ENCODE measurements at regions not wholly inside any gene's neighbourhood (a gene's known extent, or its start where the extent isn't known, plus 50 kb on each side); places are given as distances from the start of the nearest gene placed in this dataset.

DNA sequence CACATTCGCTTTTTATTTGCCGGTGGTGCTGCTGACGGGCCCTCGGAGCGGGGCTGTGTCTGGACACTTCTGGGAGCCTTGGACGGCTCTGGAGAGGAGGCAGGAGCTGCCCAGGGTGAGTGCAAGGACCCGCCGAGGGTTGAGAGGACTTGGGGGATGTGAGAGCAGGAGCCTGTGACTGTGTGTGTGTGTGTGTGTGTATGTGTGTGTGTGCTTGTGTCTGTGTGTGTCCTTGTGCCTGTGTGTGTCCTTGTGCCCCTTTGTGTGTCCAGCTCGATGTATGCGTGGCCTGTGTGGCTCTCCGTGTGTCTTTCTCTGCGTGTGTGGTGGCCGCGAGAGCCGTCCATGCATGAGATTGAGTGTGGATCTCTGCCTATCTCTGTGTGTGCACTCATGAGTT lies 179.6 kb upstream of the MYL2 start:
- TF ChIP-seq, protein P1, sequence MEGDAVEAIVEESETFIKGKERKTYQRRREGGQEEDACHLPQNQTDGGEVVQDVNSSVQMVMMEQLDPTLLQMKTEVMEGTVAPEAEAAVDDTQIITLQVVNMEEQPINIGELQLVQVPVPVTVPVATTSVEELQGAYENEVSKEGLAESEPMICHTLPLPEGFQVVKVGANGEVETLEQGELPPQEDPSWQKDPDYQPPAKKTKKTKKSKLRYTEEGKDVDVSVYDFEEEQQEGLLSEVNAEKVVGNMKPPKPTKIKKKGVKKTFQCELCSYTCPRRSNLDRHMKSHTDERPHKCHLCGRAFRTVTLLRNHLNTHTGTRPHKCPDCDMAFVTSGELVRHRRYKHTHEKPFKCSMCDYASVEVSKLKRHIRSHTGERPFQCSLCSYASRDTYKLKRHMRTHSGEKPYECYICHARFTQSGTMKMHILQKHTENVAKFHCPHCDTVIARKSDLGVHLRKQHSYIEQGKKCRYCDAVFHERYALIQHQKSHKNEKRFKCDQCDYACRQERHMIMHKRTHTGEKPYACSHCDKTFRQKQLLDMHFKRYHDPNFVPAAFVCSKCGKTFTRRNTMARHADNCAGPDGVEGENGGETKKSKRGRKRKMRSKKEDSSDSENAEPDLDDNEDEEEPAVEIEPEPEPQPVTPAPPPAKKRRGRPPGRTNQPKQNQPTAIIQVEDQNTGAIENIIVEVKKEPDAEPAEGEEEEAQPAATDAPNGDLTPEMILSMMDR (IDR thresholded peaks at IDR 0.05) = no peak
- no peak for TF ChIP-seq ZFX (IDR thresholded peaks at IDR 0.05; ENCODE audit: borderline replicate concordance)
